MM.1S (cell line): ENCODE measurements at regions not wholly inside any gene's neighbourhood (a gene's known extent, or its start where the extent isn't known, plus 50 kb on each side); places are given as distances from the start of the nearest gene placed in this dataset.

Experiments used
- CTCF ChIP-seq: fragments of 300-600 bp; sonication (generic); IDR thresholded peaks from 2 replicates; pipeline ENCODE4 v1.5.1; 2016; ENCODE audit warnings: antibody characterized with exemption, low read length, mixed read lengths
- EZH2phosphoT487 ChIP-seq: fragments of 300-600 bp; sonication (generic); IDR thresholded peaks from 2 replicates; pipeline ENCODE4 v1.6.1; 2018; ENCODE audit warnings: antibody characterized with exemption, low read length

- TF ChIP-seq CTCF (no peak), EZH2phosphoT487 (no peak)
These were observed 148.3 kb upstream of the SOX14 start for GRCh38 chr3:137615659-137616418.
